Tibial artery (tissue), 4 donors: ENCODE measurements at regions not wholly inside any gene's neighbourhood (a gene's known extent, or its start where the extent isn't known, plus 50 kb on each side); places are given as distances from the start of the nearest gene placed in this dataset.

ENCODE experiments used
- DNase-seq, 2 donors: peaks; one replicate each; pipeline ENCODE4 v3.0.0-alpha.2; 2019
- H3K27ac ChIP-seq, 2 donors: fragments of 200-600 bp; sonication (generic) in 1 of 2; 1 replicate in 1 of 2; 2 replicates in 1 of 2; pipeline ENCODE4 v1.5.1; 2018 to 2019; ENCODE audit warnings: mild to moderate bottlenecking in 1 of 2
- H3K27me3 ChIP-seq, 2 donors: fragments of 200-600 bp; sonication (generic) in 1 of 2; one replicate each; pipeline versions ENCODE4 v1.5.1 to v1.6.0; 2016 to 2019
- H3K36me3 ChIP-seq, 3 donors: fragments of 200-600 bp; sonication (generic) in 2 of 3; one replicate each; pipeline ENCODE4 v1.5.1; 2016 to 2019; ENCODE audit warnings: mild to moderate bottlenecking in 2 of 3
- H3K4me1 ChIP-seq, 4 donors: fragments of 200-600 bp; sonication (generic) in 2 of 4; 1 replicate in 3 of 4; 2 replicates in 1 of 4; pipeline ENCODE4 v1.5.1; 2016 to 2019
- H3K4me3 ChIP-seq, 2 donors: fragments of 200-600 bp; sonication (generic) in 1 of 2; 1 replicate in 1 of 2; 2 replicates in 1 of 2; pipeline ENCODE4 v1.5.1; 2018 to 2019; ENCODE audit warnings: mild to moderate bottlenecking in 2 of 2
- H3K9me3 ChIP-seq, 3 donors: fragments of 200-600 bp; sonication (generic) in 1 of 3; one replicate each; pipeline ENCODE4 v1.5.1; 2016 to 2019
- CTCF ChIP-seq, 2 experiments: fragments of 200-600 bp in 1 of 2; fragments of 450-650 bp in 1 of 2; IDR thresholded peaks; one replicate each; pipeline ENCODE4 v1.5.1; 2017 to 2019; ENCODE audit warnings: antibody characterized with exemption in 2 of 2, mild to moderate bottlenecking in 1 of 2, moderate library complexity in 1 of 2
- intact Hi-C: fragments of 100-400 bp; cut with DNase I; formaldehyde crosslinking; loops from one replicate; pipeline ENCODE4 v1.15.0; 2023; ENCODE audit warnings: low total_unique reads

GRCh38 chr1:239586128-239586527 is 199.8 kb downstream of the CHRM3 start:
- Histone ChIP-seq H3K9me3 (no peaks in the 10 kb centered on the region), H3K4me1 (peaks cover 0 to 40% (median 5%) of the 10 kb centered on the region in 4 donors), H3K36me3 (no peaks in the 10 kb centered on the region), H3K27me3 (no peaks in the 10 kb centered on the region), H3K27ac (no peak overlapping the region), H3K4me3 (no peak overlapping the region)
- TF ChIP-seq CTCF (IDR thresholded peaks at IDR 0.05), result no peak
- no peak for DNase-seq
- intact Hi-C loops, result no loop called here

GRCh38 chr1:239587066-239587465 is 200.7 kb downstream of the CHRM3 start:
- Histone ChIP-seq H3K4me1 (peaks cover 0 to 49% (median 5%) of the 10 kb centered on the region in 4 donors), H3K27me3 (no peaks in the 10 kb centered on the region), H3K27ac (peak overlapping the region in 1 of 2 donors; percentile 45), H3K9me3 (no peaks in the 10 kb centered on the region), H3K4me3 (no peak overlapping the region), H3K36me3 (no peaks in the 10 kb centered on the region)
- DNase-seq, result no peak
- TF ChIP-seq CTCF (IDR thresholded peaks at IDR 0.05), result no peak
- intact Hi-C loops, result no loop called here

DNA sequence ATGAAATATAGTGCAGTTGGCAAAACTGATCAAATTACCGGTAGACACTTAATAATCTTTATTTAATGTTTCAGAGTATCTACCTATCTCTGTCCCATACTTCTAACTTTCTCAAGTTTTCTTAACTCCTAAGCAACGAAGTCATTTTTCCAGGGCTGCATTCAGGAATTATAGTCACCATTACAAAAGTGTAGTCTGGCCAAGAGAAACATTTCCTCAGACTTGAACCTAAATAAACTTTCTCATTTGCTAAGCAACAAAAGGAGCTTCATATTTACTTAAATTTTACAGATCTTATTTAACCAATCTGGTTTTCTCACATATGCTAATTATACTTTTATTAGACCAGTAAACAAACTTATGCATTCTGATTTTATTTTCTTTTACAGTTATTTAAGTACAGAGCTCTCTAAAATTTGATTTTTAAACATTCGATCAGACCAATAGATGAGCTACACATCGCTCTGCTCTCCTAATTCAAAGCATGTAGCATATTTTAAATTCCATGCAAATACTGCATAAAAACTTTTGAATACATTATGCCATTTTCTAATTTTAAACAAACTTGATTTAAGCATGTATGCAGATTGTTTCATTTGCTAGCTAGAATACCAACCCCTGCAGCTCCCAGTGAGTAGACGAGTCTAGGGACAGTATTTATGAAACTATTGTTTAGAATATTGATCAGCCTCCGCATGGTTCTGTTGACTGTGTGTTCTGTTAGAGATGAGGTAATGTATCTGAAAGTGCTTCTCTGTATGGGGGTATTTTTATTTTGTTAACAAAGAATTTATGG is 201.4 kb downstream of the CHRM3 start:
- no peaks in the 10 kb centered on the region for H3K36me3 ChIP-seq
- no peak for TF ChIP-seq CTCF (IDR thresholded peaks at IDR 0.05)
- no peaks in the 10 kb centered on the region for H3K27me3 ChIP-seq
- peaks cover 0 to 54% (median 5%) of the 10 kb centered on the region in 4 donors for H3K4me1 ChIP-seq
- no peaks in the 10 kb centered on the region for H3K9me3 ChIP-seq
- DNase-seq, result no peak
- intact Hi-C loops, result no loop called here
- no peak overlapping the region for H3K4me3 ChIP-seq
- peak overlapping the region in 1 of 2 donors; percentile 45 for H3K27ac ChIP-seq

DNA sequence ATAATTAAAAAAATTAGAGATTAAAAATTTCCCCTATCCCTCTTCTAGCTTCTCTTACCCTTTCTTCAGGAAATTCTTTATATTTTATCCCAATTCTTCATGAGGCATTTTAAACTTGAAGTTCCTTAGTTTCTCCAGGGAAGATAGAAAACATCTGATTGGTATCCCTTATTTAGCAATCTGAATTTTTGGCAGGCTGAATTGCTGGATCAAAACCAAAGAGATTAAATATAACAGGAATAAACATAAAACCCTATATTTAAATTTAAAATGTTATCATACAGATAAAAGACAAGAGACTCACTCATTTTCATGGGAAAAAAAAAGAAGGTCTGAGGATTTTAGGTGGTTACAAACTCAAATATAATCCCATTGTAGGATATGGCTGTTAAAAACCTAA is 204.2 kb downstream of the CHRM3 start:
- intact Hi-C loops, result no loop called here
- no peak for TF ChIP-seq CTCF (IDR thresholded peaks at IDR 0.05)
- no peak overlapping the region for H3K4me3 ChIP-seq
- no peaks in the 10 kb centered on the region for H3K36me3 ChIP-seq
- no peak overlapping the region for H3K27ac ChIP-seq
- no peak for DNase-seq
- no peaks in the 10 kb centered on the region for H3K27me3 ChIP-seq
- H3K9me3 ChIP-seq, result no peaks in the 10 kb centered on the region
- peaks cover 0 to 54% (median 5%) of the 10 kb centered on the region in 4 donors for H3K4me1 ChIP-seq

- no peak overlapping the region for H3K4me3 ChIP-seq
- no peak overlapping the region for H3K27ac ChIP-seq
- no peaks in the 10 kb centered on the region for H3K36me3 ChIP-seq
- no peak for TF ChIP-seq CTCF (IDR thresholded peaks at IDR 0.05)
- no peak for DNase-seq
- no peaks in the 10 kb centered on the region for H3K27me3 ChIP-seq
- peaks cover 0 to 29% (median 0%) of the 10 kb centered on the region in 4 donors for H3K4me1 ChIP-seq
- H3K9me3 ChIP-seq, result no peaks in the 10 kb centered on the region
- intact Hi-C loops, result no loop called here
These were observed 207.2 kb downstream of the CHRM3 start for GRCh38 chr1:239593527-239593926.
